GM21526 (cell line): ENCODE measurements at regions not wholly inside any gene's neighbourhood (a gene's known extent, or its start where the extent isn't known, plus 50 kb on each side); places are given as distances from the start of the nearest gene placed in this dataset.
"Not testable (repeated sequence)": the region's sequence is repeated elsewhere in the genome, so short reads cannot be mapped to it uniquely, and the experiment has no call there.

Source experiments
- ATAC-seq: cut with Tn5 transposase; IDR thresholded peaks from one replicate; pipeline ENCODE4 v1.9.1; 2021; ENCODE audit warnings: moderate library complexity; ENCODE audit not compliant: unreplicated experiment, low FRiP score

DNA sequence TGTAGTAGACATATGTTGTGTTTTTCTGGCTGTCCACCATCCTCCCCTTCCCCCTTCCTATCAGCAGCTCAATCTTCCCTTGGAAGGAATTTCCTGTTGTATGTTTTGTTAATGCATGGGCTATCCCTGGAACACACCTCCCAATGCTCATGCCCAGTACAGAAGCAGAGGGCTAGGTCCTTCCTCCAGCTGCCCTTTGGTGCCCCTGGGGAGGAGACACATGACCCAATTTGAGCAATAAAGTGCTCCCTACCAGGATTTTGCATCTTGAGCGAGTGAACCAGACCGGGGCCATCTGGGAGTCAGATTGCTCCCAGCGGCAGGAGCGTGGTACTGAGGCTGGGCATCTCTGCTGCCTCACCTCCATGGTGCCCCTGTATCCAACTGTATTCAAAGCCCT, 141.5 kb upstream of the MED13 start:
- no peak for ATAC-seq

- not testable (repeated sequence) for ATAC-seq
Measured at GRCh38 chr17:62197156-62197555, 132.1 kb upstream of the MED13 start.

GRCh38 chr17:62196587-62196986, 131.5 kb upstream of the MED13 start:
- ATAC-seq: not testable (repeated sequence)

- ATAC-seq: no peak
Measured at GRCh38 chr17:62194401-62194800, 129.3 kb upstream of the MED13 start.

- no peak for ATAC-seq
Measured at GRCh38 chr17:62193249-62193648, 128.2 kb upstream of the MED13 start.

- no peak for ATAC-seq
Measured at GRCh38 chr17:62191390-62192361, 126.6 kb upstream of the MED13 start.

- no peak for ATAC-seq
Measured at GRCh38 chr17:62189377-62189776, 124.3 kb upstream of the MED13 start.

GRCh38 chr17:62188713-62189112, 123.6 kb upstream of the MED13 start:
- no peak for ATAC-seq

- ATAC-seq: no peak
Measured at GRCh38 chr17:62187681-62188080, 122.6 kb upstream of the MED13 start.

DNA sequence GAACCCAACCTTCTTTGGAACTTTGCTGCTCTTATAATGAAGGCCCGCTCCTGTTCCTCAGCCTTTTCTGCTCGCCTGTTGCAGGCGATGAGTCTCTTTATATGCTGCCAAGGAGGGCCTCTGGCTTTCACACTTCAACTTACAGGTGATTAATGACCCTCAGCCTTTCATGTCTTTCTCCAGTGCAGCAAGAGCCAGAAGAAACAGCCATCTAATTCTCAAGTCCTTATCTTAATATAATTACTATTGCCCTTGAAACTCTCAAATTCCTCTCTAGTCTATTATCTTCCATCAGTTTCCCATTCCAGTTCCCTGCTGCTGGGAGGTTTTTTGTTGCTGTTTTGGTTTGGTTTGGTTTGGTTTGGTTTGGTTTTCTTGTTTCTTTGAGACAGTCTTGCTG, 121.8 kb upstream of the MED13 start:
- ATAC-seq: no peak

GRCh38 chr17:62180772-62181171, 115.7 kb upstream of the MED13 start:
- no peak for ATAC-seq

DNA sequence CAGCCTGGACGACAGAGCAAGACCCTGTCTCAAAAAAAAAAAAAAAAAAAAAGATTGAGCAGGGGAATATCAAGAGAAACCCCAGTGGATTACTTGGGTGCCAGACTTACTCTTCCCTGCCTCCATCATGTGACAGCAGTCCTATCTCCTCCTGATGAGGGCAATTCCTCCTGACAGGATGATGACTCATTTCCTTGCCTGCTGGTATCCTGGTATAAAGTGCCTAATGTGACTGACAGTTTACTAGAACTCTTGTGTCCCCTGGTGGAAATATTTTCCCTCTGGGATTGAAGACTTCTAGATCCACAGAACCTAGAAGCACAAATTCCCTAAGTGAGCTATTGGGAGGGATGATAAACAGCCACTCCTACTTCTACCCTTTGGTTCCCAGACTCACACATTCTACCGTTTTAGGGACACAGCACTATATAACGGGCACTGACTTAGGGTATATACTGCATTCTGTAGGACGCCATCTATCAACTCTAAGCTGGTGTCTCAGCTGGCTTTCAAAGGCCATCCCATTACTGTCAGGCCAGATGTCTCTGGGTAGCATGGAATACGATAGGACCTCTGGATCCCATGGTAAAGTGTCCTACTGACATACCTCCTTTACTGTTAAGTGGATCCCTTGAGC, 114.6 kb upstream of the MED13 start:
- ATAC-seq: no peak

DNA sequence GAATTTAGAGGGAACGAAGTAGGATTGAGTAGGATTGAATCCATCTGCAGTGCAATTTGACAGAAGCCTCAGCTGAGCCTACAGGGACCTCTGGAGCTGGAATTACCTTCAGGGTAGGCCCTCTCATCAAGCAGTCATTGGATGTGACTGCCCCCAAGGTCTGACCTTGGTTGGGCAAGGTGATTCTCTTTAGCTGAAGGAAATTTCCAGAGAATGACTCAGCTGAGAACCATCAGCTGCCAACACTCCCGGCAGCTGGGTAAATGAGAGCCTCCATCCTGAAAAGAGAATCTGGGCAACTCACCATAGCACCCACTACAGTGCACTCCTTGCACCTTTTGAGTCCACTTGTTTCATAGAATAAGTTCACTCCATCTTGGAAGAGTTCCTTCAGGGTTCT, 113.5 kb upstream of the MED13 start:
- ATAC-seq: no peak

DNA sequence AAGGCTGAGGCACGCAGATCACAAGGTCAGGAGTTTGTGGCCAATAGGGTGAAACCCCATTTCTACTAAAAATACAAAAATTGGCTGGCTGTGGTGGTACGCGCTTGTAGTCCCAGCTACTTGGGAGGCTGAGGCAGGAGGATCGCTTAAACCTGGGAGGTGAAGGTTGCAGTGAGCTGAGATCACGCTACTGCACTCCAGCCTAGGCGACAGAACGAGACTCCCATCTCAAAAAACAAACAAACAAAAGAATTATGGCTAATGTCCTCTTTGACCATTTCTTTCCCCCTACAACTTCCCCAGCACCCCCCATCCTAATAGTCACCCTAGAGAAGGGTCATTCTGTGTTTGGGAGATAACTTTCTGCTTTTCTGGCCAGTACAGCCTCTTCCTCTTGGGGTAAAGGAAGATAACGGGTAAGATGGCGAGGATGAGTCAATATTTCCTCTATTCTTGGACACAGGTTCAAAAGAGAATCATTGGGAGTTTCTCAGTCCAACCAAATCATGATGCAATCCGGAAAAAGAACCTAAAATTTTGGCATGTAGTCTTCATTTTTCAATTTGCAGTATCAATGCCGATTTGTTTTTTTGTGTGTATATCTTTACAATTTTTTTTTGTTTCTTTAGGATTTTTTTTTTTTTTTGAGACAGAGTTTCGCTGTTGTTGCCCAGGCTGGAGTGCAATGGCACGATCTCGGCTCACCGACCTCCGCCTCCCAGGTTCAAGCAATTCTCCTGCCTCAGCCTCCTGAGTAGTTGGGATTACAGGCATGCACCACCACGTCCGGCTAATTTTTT, 107.6 kb upstream of the MED13 start:
- no peak for ATAC-seq

DNA sequence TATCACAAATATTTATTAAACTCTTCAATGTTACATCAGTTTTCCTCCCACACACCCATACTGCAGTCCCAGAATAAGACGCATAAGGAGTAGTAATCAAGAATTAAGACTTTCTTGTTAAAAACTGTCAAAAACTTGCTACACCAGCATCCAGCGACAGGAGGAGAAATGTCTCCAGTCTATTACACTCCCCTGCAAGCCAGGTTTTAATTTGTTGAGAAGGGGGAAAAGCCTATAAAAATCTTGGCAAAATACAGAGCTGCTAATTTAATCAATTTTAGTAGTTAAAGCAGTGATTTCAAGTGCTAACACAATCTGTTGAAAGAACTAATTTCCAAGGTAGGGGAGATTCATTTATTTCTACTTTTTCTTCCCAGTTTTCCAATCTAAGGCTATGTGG, 102.0 kb upstream of the MED13 start:
- no peak for ATAC-seq

DNA sequence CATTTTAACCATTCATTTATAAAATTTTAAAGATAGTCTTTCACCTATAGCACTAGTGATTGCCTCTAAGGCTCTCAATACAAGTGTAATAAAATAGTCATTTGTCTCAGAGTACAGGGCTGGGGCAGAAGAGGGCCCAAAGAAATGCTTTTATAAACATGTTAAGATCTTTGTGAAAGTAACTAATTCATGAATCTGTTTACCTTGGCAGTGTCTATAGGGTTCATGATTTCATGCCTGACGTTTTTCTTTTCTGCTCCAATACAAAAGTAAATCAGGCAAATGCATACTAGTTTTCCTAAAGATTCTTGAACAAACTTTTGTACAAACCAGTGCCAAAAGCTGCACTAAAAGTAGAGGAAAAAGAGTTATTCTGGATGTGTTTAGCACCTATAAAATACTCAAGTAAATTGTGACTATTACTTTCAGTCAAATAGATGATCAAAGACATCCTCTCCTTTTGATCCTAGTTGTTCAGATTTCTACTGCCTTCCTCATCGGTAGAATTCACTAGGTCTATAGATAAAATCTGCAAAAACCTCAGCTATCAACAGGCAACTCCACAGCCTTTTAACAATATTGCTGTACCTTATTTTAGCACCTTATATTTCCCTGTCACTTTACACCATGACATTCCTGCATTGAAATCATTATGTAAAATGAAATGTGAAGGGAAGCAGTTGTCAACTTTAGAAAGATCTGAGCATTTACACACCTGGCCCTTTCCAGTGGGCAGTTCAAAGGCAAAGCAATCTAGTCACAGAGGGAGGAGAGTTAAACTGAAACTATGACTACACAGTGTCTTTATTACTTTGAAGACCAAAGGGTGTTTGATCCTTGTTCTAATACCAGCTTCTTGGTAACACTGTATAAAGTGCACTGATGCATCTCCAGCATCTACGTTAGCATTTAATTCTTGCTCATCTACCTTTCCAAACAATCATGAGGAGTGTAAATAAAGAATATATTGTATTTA, 100.0 kb upstream of the MED13 start:
- no peak for ATAC-seq

- no peak for ATAC-seq
Measured at GRCh38 chr17:62163847-62164246, 98.8 kb upstream of the MED13 start.

- ATAC-seq: no peak
Measured at GRCh38 chr17:62162898-62163297, 97.8 kb upstream of the MED13 start.

- no peak for ATAC-seq
Measured at GRCh38 chr17:62161405-62162148, 96.5 kb upstream of the MED13 start.
